Activated T-helper 1 cell treated with anti-CD3 and anti-CD28 coated beads, Interleukin-12 subunit alpha, Interleukin-12 subunit beta, Interleukin-2, Interleukin-4 antibody, amounts not matched to agents 30 ng/mL and 10 ng/mL and 1 ng/mL, durations not matched to agents 14 hours and 24 hours and 36 hours (primary cell): ENCODE measurements at regions not wholly inside any gene's neighbourhood (a gene's known extent, or its start where the extent isn't known, plus 50 kb on each side); places are given as distances from the start of the nearest gene placed in this dataset.
"Not testable (repeated sequence)": the region's sequence is repeated elsewhere in the genome, so short reads cannot be mapped to it uniquely, and the experiment has no call there.

Source experiments
- DNase-seq: peaks from one replicate; pipeline ENCODE4 v3.0.0; 2021; ENCODE audit warnings: low spot score
- H3K27ac Mint-ChIP-seq: one replicate; pipeline ENCODE4 v1.8.0; 2021; ENCODE audit warnings: mild to moderate bottlenecking, mixed read lengths
- H3K27me3 Mint-ChIP-seq: one replicate; pipeline ENCODE4 v1.8.0; 2022; ENCODE audit warnings: mild to moderate bottlenecking, moderate library complexity, mixed read lengths; ENCODE audit not compliant: insufficient read depth
- H3K36me3 Mint-ChIP-seq: one replicate; pipeline ENCODE4 v1.8.0; 2021; ENCODE audit warnings: low read depth, mixed read lengths
- H3K4me1 Mint-ChIP-seq: one replicate; pipeline ENCODE4 v1.8.0; 2021; ENCODE audit warnings: low read depth, mixed read lengths
- H3K4me3 Mint-ChIP-seq: one replicate; pipeline ENCODE4 v1.8.0; 2021; ENCODE audit warnings: mild to moderate bottlenecking, moderate library complexity, mixed read lengths
- H3K9me3 Mint-ChIP-seq: one replicate; pipeline ENCODE4 v1.8.0; 2021; ENCODE audit warnings: mixed read lengths
- intact Hi-C: fragments of 100-400 bp; cut with micrococcal nuclease; formaldehyde crosslinking; loops from one replicate; pipeline ENCODE4 v1.15.1; 2024

DNA sequence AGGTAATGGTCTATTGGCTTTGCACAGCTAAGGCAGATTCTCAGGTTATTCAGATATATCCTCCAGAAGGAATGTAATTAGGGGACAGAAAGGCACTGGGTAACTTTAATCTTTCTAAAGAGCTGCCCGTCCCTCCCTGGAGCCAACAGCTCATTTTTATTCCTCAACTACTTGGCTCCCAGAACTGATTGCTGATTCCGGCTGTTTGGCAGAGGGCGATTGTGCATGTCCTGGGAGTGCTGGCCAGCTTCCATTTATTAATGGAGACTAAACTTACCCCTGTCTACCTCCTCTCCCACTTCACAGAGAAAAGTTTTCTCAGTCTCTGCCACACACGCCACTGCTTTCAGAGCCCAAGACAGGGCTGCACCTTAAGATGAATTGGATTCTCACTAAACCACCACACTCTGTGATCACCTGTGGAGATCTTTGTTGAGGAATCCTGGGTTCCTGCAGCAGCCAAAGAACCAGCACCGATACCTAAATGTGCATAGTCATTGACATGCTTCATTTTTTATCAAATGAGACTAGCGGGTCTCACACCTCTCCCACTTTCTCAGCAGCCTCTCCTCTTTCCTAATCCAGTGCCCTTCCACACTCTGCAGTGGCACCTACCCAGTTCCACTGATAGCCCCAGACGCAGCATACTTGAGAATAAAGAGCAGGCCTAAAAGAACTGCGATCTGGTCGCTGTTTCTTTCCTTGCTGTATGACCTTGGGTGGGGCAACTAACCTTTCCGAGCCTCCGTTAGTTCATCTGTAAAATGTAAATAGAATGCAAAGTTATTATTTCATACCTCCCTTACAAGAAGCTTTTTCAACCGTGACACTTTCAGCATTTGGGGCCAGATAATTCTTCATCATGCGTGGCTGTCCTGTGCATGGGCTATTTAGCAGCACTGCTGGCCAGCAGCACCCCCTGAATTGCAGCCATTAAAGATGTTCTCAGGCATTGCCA, 648.7 kb downstream of the UQCRFS1 start:
- Mint-ChIP-seq H3K36me3 (no peaks in the 10 kb centered on the region), H3K4me1 (no peaks in the 10 kb centered on the region), H3K4me3 (no peak overlapping the region), H3K9me3 (peaks cover 2% of the 10 kb centered on the region), H3K27me3 (peaks cover 6% of the 10 kb centered on the region), H3K27ac (no peak overlapping the region)
- intact Hi-C loops: no loop called here
- DNase-seq: no peak

DNA sequence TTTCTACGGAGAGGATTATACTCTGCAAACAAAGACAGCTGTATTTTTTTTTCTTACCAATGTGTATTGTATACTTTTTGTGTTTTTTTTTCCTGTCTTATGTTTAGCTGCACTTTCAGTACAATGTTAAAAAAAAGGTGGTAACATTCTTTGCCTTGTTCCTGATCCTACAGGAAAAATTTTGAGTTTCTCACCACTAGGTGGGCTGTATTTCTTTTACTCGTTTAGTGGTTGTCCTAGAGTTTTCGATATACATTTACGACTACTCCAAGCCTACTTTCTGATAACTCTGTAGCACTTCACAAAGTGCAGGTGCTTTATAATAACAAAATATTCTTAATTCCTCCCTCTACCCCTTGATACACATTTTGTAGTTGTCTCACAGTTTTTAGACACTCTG, 652.2 kb downstream of the UQCRFS1 start:
- Mint-ChIP-seq H3K27me3 (peaks cover 6% of the 10 kb centered on the region), H3K4me1 (no peaks in the 10 kb centered on the region), H3K4me3 (no peak overlapping the region), H3K9me3 (peaks cover 2% of the 10 kb centered on the region), H3K27ac (no peak overlapping the region), H3K36me3 (no peaks in the 10 kb centered on the region)
- intact Hi-C loops: no loop called here
- DNase-seq: no peak

DNA sequence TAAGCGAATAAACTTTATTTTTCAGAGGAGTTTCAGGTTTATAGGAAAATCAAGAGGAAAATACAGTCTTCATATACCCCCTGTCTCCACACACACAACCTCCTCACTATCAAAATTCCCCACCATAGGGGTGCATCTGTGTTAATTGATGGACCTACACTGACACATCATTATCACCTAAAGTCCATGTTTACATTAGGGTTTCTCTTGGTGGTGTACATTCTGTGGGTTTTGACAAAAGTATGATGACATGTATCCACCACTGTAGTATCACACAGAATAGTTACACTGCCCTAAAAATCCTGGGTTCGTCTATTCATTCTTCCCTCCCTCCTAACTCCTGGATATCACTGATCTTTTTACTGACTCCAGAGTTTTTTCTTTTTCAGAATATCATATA, 654.2 kb downstream of the UQCRFS1 start:
- Mint-ChIP-seq H3K4me1 (no peaks in the 10 kb centered on the region), H3K36me3 (no peaks in the 10 kb centered on the region), H3K27me3 (peaks cover 6% of the 10 kb centered on the region), H3K4me3 (no peak overlapping the region), H3K27ac (no peak overlapping the region), H3K9me3 (peaks cover 7% of the 10 kb centered on the region)
- intact Hi-C loops: loop anchor here (5.0 kb wide), 1 partner anchor 91 kb away; no protein-coding TSS in a partner anchor
- no peak for DNase-seq

DNA sequence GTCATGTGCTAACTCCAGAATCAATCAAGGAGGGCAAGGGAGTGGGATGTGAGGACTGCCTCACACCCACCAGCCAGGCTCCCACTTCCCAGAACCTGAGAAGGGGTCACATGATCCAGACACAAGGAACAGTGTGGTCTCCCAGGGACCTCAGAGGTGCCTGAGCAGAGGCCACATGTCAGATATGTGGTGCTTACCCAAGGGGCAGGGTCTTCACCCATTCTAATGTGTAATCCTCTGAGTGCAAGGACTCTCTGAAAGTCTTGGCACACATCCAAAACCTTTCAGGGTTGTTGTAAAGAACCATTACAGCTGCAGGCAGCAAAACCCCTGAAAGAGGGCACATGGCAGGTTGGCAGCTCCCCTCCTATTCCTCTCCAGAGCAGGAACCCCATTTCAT, 656.6 kb downstream of the UQCRFS1 start:
- H3K9me3 Mint-ChIP-seq: peaks cover 17% of the 10 kb centered on the region
- DNase-seq: no peak
- H3K4me3 Mint-ChIP-seq: no peak overlapping the region
- intact Hi-C loops: loop anchor here (5.0 kb wide), 1 partner anchor 89 kb away; no protein-coding TSS in a partner anchor
- no peak overlapping the region for H3K27ac Mint-ChIP-seq
- no peaks in the 10 kb centered on the region for H3K36me3 Mint-ChIP-seq
- H3K27me3 Mint-ChIP-seq: no peaks in the 10 kb centered on the region
- H3K4me1 Mint-ChIP-seq: peaks cover 12% of the 10 kb centered on the region

DNA sequence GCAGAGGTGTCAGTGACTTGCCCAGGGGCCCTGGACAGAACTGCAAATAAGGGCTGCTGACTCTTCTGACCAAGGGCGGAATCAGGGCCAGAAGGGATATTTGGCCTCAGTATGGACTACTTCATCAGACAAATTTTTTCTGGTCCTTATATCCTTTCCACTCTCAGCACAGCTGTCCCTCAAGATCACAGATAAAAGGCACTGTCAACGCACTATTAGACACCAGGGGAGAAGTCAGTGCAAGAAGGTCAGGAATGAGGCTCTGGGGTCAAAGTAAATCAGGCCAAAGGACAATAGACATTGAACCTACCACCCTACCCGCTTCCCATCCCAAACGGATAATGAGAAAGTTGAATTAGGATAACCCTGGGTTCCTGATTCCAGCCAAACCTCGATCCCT, 657.6 kb downstream of the UQCRFS1 start:
- no peak for DNase-seq
- no peak overlapping the region for H3K4me3 Mint-ChIP-seq
- H3K27ac Mint-ChIP-seq: no peak overlapping the region
- H3K4me1 Mint-ChIP-seq: peaks cover 12% of the 10 kb centered on the region
- intact Hi-C loops: loop anchor here (5.0 kb wide), 1 partner anchor 88 kb away; no protein-coding TSS in a partner anchor
- peaks cover 17% of the 10 kb centered on the region for H3K9me3 Mint-ChIP-seq
- H3K36me3 Mint-ChIP-seq: no peaks in the 10 kb centered on the region
- no peaks in the 10 kb centered on the region for H3K27me3 Mint-ChIP-seq

DNA sequence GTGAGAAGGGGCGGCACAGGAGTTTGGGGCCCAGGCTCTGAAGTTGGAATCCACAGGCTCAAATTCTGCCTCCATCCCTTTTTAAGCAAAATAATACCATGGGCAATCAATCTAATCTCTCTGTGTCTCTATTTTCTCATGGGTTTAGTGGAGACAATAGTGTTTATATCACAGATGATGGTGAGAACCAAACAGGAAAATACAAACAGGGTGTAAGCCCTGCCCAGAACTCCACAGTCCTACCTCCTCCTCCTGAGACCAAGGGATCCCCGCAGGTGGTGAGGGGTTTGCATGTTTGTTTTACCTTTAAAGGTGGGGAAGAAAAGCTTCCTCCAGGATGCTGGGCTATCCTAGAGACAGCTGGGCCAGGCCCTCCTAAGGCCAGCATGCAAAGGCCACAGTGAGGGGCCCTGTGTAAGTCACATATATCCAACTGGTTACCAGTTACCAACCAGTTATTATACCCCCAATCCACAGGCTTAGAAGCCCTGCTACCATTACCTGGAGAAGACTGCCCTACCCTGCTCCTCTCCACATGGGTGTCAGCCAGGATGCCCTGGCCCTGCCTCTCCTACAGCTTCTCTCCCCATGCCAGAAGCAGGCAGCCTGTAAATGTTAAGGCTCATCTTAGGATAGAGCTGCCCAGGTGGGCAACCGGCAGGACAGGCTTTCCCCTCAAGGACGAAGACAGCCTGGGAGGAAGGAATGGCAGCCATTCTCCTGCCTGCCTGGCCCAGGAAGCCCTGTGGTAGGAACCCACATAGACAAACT, 658.4 kb downstream of the UQCRFS1 start:
- Mint-ChIP-seq H3K4me1 (peaks cover 18% of the 10 kb centered on the region), H3K9me3 (peaks cover 17% of the 10 kb centered on the region), H3K27me3 (no peaks in the 10 kb centered on the region), H3K4me3 (no peak overlapping the region), H3K27ac (no peak overlapping the region), H3K36me3 (no peaks in the 10 kb centered on the region)
- DNase-seq: no peak
- intact Hi-C loops: loop anchor here (5.0 kb wide), 1 partner anchor 87 kb away; no protein-coding TSS in a partner anchor

DNA sequence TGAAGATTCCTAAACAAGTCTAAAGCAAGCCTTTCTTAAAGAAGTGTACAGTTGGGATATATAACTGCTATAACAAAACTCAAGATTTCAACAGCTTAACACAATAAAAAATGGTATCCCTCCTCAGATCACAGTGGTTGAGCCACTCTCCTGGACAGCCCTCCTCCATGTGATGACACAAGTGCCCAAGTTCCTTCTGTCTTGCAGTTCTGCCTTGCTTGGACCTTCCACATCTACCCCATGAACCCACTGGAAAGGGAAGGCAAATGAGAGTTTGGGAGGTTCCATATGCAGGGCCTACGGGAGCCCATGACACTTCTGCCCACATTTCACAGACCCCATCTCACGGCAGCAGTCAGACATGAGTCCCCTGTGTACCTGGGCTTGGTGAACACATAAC, 659.2 kb downstream of the UQCRFS1 start:
- H3K36me3 Mint-ChIP-seq: no peaks in the 10 kb centered on the region
- no peak overlapping the region for H3K4me3 Mint-ChIP-seq
- intact Hi-C loops: loop anchor here (1.0 kb wide), 1 partner anchor 72 kb away; no protein-coding TSS in a partner anchor
- no peak for DNase-seq
- peaks cover 20% of the 10 kb centered on the region for H3K4me1 Mint-ChIP-seq
- H3K27ac Mint-ChIP-seq: no peak overlapping the region
- H3K9me3 Mint-ChIP-seq: peaks cover 17% of the 10 kb centered on the region
- H3K27me3 Mint-ChIP-seq: no peaks in the 10 kb centered on the region

DNA sequence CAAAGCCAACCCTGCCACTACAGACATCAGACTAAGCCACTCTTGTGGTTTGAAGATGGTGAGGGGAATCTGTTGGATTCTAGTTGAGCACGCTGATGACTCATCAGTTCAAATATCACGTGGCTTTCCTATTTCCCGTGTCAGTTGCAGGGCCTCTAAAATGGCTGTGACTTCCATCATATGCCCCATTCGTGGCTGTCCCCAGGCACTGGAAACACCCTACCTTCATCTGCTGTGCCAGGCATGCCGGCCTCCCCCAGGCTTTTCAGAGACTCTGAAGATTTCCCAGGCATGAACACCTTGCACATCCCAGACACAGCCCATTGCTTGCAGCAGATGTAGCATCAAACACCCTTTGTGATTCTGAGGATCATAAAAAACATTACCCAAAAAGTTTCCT, 659.9 kb downstream of the UQCRFS1 start:
- no peak overlapping the region for H3K27ac Mint-ChIP-seq
- DNase-seq: no peak
- no peaks in the 10 kb centered on the region for H3K27me3 Mint-ChIP-seq
- intact Hi-C loops: loop anchor here (1.0 kb wide), 1 partner anchor 72 kb away; no protein-coding TSS in a partner anchor
- no peaks in the 10 kb centered on the region for H3K36me3 Mint-ChIP-seq
- H3K4me1 Mint-ChIP-seq: peaks cover 20% of the 10 kb centered on the region
- peaks cover 17% of the 10 kb centered on the region for H3K9me3 Mint-ChIP-seq
- no peak overlapping the region for H3K4me3 Mint-ChIP-seq

DNA sequence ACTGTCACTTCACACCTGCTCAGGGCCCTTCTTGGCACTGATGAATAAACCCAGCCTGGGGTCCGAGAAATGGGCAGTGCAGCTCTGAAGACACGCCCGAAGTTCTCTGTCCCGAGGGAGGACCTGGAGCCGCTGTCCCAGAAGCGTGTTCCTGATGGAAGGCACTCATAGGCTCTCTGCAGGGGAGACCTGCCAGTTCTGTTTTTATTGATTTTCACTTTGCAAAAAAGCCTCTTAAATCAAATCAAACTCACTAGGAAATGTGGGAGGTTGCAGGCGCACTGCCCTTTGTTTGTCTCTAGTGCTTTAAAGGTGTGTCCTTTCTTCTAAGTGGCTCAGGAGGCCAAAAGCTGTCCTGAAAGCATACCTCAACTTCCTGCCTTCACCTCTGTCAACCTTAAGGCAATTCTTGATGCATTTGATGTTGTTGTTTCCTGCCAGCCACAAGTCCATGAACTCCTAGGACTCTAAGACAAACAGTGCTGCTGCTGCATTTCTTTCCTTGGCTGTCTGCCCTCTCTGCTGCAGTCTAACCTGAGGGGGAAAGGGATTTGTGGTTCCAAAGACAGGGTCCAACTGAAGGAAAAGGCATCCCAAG, 663.2 kb downstream of the UQCRFS1 start:
- no peaks in the 10 kb centered on the region for H3K36me3 Mint-ChIP-seq
- DNase-seq: no peak
- peaks cover 20% of the 10 kb centered on the region for H3K4me1 Mint-ChIP-seq
- no peak overlapping the region for H3K27ac Mint-ChIP-seq
- H3K4me3 Mint-ChIP-seq: no peak overlapping the region
- peaks cover 17% of the 10 kb centered on the region for H3K9me3 Mint-ChIP-seq
- H3K27me3 Mint-ChIP-seq: no peaks in the 10 kb centered on the region
- intact Hi-C loops: no loop called here

DNA sequence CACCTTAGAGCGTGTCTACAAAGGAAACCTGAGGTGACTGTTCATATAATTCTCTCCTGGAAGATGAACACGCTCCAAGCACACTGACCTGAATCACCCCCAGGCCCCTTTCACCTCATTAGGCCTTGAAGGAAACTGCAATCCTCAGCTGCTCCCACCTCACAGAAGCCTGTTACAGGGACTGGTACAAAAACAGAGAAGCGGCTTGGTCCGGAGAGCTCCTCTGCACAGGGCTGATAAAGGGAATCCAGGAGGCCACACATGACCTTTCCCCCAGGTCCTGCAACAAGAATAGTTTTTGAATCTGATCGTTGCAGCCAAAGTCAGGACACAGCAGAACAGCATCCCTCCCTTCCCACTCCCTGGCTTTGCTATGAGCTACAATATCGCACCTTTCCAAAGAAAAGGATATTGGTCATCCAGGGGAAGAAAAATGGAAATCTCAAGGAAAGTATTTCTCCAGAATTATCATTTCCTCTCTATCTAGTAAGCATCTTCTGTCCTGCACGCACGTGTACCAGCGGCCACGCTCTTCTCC, 666.7 kb downstream of the UQCRFS1 start:
- no peaks in the 10 kb centered on the region for H3K9me3 Mint-ChIP-seq
- H3K4me3 Mint-ChIP-seq: no peak overlapping the region

DNA sequence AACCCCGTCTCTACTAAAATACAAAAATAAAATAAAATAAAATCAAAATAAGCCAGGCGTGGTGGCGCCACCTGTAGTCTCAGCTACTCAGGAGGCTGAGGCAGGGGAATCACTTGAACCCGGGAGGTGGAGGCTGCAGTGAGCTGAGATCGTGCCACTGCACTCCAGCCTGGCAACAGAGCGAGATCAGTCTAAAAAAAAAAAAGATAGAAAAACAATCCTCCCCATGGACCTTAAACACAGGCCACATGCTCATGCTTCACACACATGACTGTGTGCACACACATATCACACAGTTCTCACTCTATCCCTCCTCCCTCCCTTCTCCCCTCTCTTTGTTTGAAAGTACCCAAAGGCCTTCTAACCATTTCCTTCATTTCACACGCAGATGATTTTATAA, 667.6 kb downstream of the UQCRFS1 start:
- H3K4me3 Mint-ChIP-seq, DNase-seq, intact Hi-C loops: not testable (repeated sequence)

More for the DNA sequence above, 666.7 kb downstream of the UQCRFS1 start:
- no peak overlapping the region for H3K27ac Mint-ChIP-seq
- H3K27me3 Mint-ChIP-seq: no peaks in the 10 kb centered on the region
- no peaks in the 10 kb centered on the region for H3K36me3 Mint-ChIP-seq
- peaks cover 8% of the 10 kb centered on the region for H3K4me1 Mint-ChIP-seq
- no peak for DNase-seq
- intact Hi-C loops: no loop called here

DNA sequence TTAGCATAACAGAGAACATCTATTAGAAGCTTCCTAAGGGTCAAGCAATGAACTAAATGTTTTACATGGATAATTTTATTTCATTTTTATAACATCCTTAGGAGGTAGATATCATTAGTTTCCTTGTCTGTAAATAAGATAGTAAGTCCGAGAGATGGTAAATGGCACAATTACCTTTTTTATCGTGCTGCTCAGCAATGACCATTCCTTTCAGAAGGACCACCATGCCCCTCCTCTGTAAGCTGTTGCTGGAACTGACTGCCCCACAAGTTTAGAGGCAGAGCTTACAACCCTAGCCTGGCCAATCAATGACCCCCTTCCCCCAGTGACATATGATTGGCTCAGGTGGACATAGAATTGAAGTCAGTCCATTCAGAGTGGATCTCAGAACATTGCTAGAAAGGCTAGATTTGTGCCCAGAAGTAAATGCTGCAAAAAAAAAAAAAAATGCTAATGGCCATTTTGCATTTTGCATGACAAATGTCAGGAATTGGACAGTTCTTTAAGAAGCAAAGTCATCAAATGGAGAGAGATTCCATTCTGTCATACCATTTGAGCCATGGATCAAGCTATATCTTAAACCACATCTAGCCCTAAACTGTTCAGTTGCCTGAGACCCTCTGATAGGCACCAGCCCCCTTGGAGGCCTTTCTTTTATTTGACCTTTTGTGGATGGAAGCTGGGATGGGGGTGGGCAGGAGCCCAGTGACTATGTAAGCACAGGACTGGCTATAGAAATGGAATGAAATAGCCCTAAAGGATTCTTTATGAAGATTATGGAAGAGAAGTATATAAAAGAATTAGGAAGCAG, 668.3 kb downstream of the UQCRFS1 start:
- no peak overlapping the region for H3K4me3 Mint-ChIP-seq
- DNase-seq: no peak
- no peaks in the 10 kb centered on the region for H3K36me3 Mint-ChIP-seq
- intact Hi-C loops: no loop called here
- H3K4me1 Mint-ChIP-seq: peaks cover 4% of the 10 kb centered on the region
- no peaks in the 10 kb centered on the region for H3K27me3 Mint-ChIP-seq
- no peaks in the 10 kb centered on the region for H3K9me3 Mint-ChIP-seq
- H3K27ac Mint-ChIP-seq: no peak overlapping the region

More for the DNA sequence above, 667.6 kb downstream of the UQCRFS1 start:
- H3K27me3 Mint-ChIP-seq, H3K36me3 Mint-ChIP-seq, H3K4me1 Mint-ChIP-seq, H3K9me3 Mint-ChIP-seq, H3K27ac Mint-ChIP-seq: not testable (repeated sequence)
